ENCODE measurements at regions not wholly inside any gene's neighbourhood (a gene's known extent, or its start where the extent isn't known, plus 50 kb on each side); places are given as distances from the start of the nearest gene placed in this dataset.

DNA sequence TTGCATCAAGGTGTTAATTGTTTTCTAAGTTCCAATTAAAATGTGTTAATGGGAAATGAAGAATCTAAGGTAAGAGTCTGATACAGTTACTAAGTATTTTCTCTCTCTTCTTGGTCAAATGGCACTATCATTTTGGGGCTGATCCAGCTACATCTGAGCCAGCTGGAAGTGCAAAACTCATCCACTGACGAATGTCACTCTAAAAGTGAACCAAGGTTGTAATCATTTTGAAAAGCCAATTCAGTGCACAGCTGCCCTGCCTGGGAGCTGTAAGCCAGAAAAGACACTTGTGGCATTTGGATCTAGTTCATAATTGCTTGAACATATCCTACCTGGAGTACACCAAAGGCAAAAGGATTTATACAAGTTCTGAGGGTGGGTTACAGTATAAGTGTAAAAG is 1011.3 kb downstream of the AACS start:
- TF ChIP-seq, protein P1, sequence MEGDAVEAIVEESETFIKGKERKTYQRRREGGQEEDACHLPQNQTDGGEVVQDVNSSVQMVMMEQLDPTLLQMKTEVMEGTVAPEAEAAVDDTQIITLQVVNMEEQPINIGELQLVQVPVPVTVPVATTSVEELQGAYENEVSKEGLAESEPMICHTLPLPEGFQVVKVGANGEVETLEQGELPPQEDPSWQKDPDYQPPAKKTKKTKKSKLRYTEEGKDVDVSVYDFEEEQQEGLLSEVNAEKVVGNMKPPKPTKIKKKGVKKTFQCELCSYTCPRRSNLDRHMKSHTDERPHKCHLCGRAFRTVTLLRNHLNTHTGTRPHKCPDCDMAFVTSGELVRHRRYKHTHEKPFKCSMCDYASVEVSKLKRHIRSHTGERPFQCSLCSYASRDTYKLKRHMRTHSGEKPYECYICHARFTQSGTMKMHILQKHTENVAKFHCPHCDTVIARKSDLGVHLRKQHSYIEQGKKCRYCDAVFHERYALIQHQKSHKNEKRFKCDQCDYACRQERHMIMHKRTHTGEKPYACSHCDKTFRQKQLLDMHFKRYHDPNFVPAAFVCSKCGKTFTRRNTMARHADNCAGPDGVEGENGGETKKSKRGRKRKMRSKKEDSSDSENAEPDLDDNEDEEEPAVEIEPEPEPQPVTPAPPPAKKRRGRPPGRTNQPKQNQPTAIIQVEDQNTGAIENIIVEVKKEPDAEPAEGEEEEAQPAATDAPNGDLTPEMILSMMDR (IDR thresholded peaks at IDR 0.05) = no peak
- TF ChIP-seq ZFX (IDR thresholded peaks at IDR 0.05; ENCODE audit: borderline replicate concordance) = no peak
